ENCODE measurements at regions not wholly inside any gene's neighbourhood (a gene's known extent, or its start where the extent isn't known, plus 50 kb on each side); places are given as distances from the start of the nearest gene placed in this dataset.

GRCh38 chr2:176963568-176964287, 248.9 kb upstream of the HNRNPA3 start:
- TF ChIP-seq CTCF (conservative IDR thresholded peaks at IDR 0.05; ENCODE audit: low read depth, low read length), result no peak
- no peak for TF ChIP-seq EZH2 (IDR thresholded peaks at IDR 0.05; ENCODE audit: low read length, unreplicated experiment)
- no peak for TF ChIP-seq EZH2phosphoT487 (IDR thresholded peaks at IDR 0.05; ENCODE audit: borderline replicate concordance, low read length)
- ChIA-PET CTCF (no interaction called here), POLR2A (ENCODE audit: unreplicated experiment) (no interaction called here)
- no peaks in the 10 kb centered on the region for H3K9me2 ChIP-seq (replicated peaks; ENCODE audit: low read length)
- no peaks in the 10 kb centered on the region for H4K20me1 ChIP-seq (ENCODE audit: low read length)
- no peak overlapping the region for H3K4me2 ChIP-seq (ENCODE audit: low read length)
- intact Hi-C loops (cut with micrococcal nuclease), result no loop called here
- no peak overlapping the region for H3K27ac ChIP-seq (ENCODE audit: low read length)
- peaks cover 84% of the 10 kb centered on the region for H3K27me3 ChIP-seq (ENCODE audit: low read length)
- no TSS peak for BruUV-seq (replicated peaks)
- no peak for DNase-seq
- H3K4me1 ChIP-seq (ENCODE audit: insufficient read depth, low read length), result no peaks in the 10 kb centered on the region
- H3F3A ChIP-seq (ENCODE audit: low read length, unreplicated experiment), result no peaks in the 10 kb centered on the region
- H3K4me3 ChIP-seq (ENCODE audit: low read length), result no peak overlapping the region
- no peak overlapping the region for H2AFZ ChIP-seq (ENCODE audit: low read length)
- no peak for ATAC-seq
- H3K36me3 ChIP-seq (ENCODE audit: low read depth, low read length), result no peaks in the 10 kb centered on the region
- no peaks in the 10 kb centered on the region for H3K79me2 ChIP-seq (ENCODE audit: low read length)
- H3K9ac ChIP-seq (ENCODE audit: low read length), result no peak overlapping the region
- H3K9me3 ChIP-seq (ENCODE audit: low read length), result no peaks in the 10 kb centered on the region

GRCh38 chr2:176967911-176968450, 244.6 kb upstream of the HNRNPA3 start:
- no peaks in the 10 kb centered on the region for H3K9me3 ChIP-seq (ENCODE audit: low read length)
- intact Hi-C loops (cut with micrococcal nuclease), result no loop called here
- ChIA-PET POLR2A (ENCODE audit: unreplicated experiment) (no interaction called here), CTCF (no interaction called here)
- H3K4me1 ChIP-seq (ENCODE audit: insufficient read depth, low read length), result no peaks in the 10 kb centered on the region
- no peak overlapping the region for H3K27ac ChIP-seq (ENCODE audit: low read length)
- H3F3A ChIP-seq (ENCODE audit: low read length, unreplicated experiment), result no peaks in the 10 kb centered on the region
- BruUV-seq (replicated peaks), result no TSS peak
- H3K9me2 ChIP-seq (replicated peaks; ENCODE audit: low read length), result no peaks in the 10 kb centered on the region
- H3K36me3 ChIP-seq (ENCODE audit: low read depth, low read length), result no peaks in the 10 kb centered on the region
- H4K20me1 ChIP-seq (ENCODE audit: low read length), result no peaks in the 10 kb centered on the region
- ATAC-seq (no peak), DNase-seq (no peak)
- no peak for TF ChIP-seq EZH2 (IDR thresholded peaks at IDR 0.05; ENCODE audit: low read length, unreplicated experiment)
- TF ChIP-seq CTCF (conservative IDR thresholded peaks at IDR 0.05; ENCODE audit: low read depth, low read length), result no peak
- no peak for TF ChIP-seq EZH2phosphoT487 (IDR thresholded peaks at IDR 0.05; ENCODE audit: borderline replicate concordance, low read length)
- H3K4me2 ChIP-seq (ENCODE audit: low read length), result no peak overlapping the region
- no peak overlapping the region for H2AFZ ChIP-seq (ENCODE audit: low read length)
- H3K9ac ChIP-seq (ENCODE audit: low read length), result no peak overlapping the region
- H3K4me3 ChIP-seq (ENCODE audit: low read length), result no peak overlapping the region
- peaks cover 70% of the 10 kb centered on the region for H3K27me3 ChIP-seq (ENCODE audit: low read length)
- no peaks in the 10 kb centered on the region for H3K79me2 ChIP-seq (ENCODE audit: low read length)

GRCh38 chr2:176969642-176970359, 242.8 kb upstream of the HNRNPA3 start:
- no peaks in the 10 kb centered on the region for H3F3A ChIP-seq (ENCODE audit: low read length, unreplicated experiment)
- peaks cover 69% of the 10 kb centered on the region for H3K27me3 ChIP-seq (ENCODE audit: low read length)
- TF ChIP-seq CTCF (conservative IDR thresholded peaks at IDR 0.05; ENCODE audit: low read depth, low read length) (no peak), EZH2phosphoT487 (IDR thresholded peaks at IDR 0.05; ENCODE audit: borderline replicate concordance, low read length) (no peak), EZH2 (IDR thresholded peaks at IDR 0.05; ENCODE audit: low read length, unreplicated experiment) (no peak)
- ChIA-PET POLR2A (ENCODE audit: unreplicated experiment) (no interaction called here), CTCF (no interaction called here)
- H3K9me2 ChIP-seq (replicated peaks; ENCODE audit: low read length), result no peaks in the 10 kb centered on the region
- DNase-seq (no peak), ATAC-seq (no peak)
- no peaks in the 10 kb centered on the region for H3K4me1 ChIP-seq (ENCODE audit: insufficient read depth, low read length)
- H2AFZ ChIP-seq (ENCODE audit: low read length), result no peak overlapping the region
- H3K27ac ChIP-seq (ENCODE audit: low read length), result no peak overlapping the region
- no peak overlapping the region for H3K9ac ChIP-seq (ENCODE audit: low read length)
- H3K9me3 ChIP-seq (ENCODE audit: low read length), result no peaks in the 10 kb centered on the region
- no peaks in the 10 kb centered on the region for H3K36me3 ChIP-seq (ENCODE audit: low read depth, low read length)
- no TSS peak for BruUV-seq (replicated peaks)
- H3K4me3 ChIP-seq (ENCODE audit: low read length), result no peak overlapping the region
- H4K20me1 ChIP-seq (ENCODE audit: low read length), result no peaks in the 10 kb centered on the region
- intact Hi-C loops (cut with micrococcal nuclease), result no loop called here
- no peak overlapping the region for H3K4me2 ChIP-seq (ENCODE audit: low read length)
- H3K79me2 ChIP-seq (ENCODE audit: low read length), result no peaks in the 10 kb centered on the region
